Stimulated activated naive CD4-positive, alpha-beta T cell treated with Interleukin-2 at 50 U/mL for 16 hours (primary cell): ENCODE measurements at regions not wholly inside any gene's neighbourhood (a gene's known extent, or its start where the extent isn't known, plus 50 kb on each side); places are given as distances from the start of the nearest gene placed in this dataset.
"Not testable (repeated sequence)": the region's sequence is repeated elsewhere in the genome, so short reads cannot be mapped to it uniquely, and the experiment has no call there.

Source experiments
- DNase-seq: peaks from one replicate; lab custom pipeline; 2025; lab: John Stamatoyannopoulos, UW

GRCh38 chr13:50608370-50608769 lies 235.1 kb downstream of the DLEU7 start:
- no peak for DNase-seq

DNA sequence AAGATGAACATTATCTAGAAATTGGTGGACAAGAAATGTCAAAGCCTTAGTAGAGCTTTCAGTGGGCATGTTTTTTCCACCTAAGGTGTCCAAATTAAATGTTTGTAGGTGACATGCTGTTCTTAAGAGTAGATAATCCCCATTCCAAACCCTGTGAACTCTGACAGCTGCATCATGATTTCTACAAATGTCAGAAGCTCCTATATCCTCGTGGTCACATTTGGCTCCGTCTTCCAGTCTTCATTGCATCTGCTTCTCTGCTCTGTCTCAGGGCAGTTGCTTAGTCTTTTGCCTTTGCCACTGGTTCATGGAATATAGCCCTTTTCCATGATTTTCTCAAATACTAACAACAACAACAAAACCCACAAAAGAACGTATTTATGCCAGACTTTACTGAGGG lies 234.5 kb downstream of the DLEU7 start:
- DNase-seq = no peak

DNA sequence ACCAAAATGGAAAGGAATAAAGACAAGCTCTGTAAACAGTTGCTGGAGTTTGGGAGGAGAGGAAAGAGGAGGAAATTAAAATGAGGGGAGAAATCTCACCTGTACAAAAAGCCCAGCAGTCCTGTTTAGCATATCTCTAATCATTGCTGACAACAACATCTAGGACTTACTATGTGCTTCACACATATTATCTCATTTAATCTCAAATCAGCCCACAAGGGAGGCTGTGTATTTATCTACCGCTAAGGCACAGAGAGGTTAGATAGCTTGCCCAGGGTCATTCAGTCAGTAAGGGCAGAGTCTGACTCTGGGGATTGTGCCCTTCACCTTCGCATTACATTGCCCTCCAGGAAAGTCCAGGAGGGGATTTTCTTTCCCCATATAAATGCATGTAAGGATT lies 233.3 kb downstream of the DLEU7 start:
- no peak for DNase-seq

- DNase-seq = no peak
Observed at GRCh38 chr13:50611117-50611781, 232.2 kb downstream of the DLEU7 start.

DNA sequence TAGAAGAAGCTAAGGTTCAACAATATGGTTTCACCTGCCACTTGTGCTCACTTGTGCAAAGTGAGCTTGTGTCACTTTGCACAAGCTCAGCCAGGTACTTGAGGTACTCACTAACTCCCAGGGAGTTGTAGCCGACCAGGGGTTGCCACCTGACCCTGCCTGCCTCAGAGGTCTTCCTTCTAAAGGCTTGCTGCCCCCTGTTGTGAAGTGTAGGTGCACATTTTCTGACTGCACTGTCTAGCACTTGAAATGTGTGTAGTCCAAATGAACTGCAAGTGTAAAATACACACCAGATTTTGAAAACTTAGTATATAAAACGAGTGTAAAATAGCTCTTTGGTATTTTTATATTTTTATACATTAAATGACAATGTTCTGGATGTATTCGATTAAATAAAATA lies 230.8 kb downstream of the DLEU7 start:
- no peak for DNase-seq

DNA sequence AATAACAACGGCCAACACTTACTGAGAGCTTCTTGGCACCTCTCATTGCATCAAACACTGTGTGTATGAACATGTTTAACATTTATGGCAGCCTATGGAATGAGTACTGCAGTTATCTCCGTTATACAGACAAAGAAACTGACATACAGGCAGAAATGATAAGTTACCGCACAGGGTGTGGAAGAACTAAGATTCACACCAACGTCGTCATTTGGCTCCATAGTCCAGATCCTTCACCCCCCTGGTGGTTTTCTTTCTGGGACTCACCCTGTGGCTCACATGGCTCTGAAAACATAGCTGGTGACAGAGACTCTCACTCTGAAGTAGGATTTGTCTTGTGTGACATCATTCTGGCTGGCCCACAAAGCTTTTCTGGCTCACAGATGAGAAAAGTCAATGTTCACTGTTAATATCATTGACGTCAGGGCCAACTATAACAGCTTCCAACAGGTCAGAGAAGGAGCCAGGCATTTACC lies 230.1 kb downstream of the DLEU7 start:
- no peak for DNase-seq

DNA sequence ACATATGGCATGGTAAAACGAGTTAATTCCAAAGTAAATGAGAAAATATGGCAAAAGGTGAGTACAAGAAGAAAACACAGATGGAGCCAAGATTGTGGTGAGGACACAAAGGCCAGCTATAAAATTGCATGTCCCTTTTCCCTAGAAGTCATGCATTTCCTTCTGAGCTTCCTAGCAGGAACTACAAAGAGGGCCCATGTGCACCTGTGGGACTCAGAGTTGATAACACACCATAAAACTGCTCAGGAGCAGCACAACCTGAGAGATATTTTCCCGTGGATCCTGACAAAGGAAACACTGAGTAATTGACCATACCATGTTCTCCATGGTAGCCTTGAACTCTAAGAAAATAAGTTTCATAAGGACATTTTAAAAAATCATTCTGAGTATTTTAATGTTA lies 228.3 kb downstream of the DLEU7 start:
- DNase-seq = no peak

DNA sequence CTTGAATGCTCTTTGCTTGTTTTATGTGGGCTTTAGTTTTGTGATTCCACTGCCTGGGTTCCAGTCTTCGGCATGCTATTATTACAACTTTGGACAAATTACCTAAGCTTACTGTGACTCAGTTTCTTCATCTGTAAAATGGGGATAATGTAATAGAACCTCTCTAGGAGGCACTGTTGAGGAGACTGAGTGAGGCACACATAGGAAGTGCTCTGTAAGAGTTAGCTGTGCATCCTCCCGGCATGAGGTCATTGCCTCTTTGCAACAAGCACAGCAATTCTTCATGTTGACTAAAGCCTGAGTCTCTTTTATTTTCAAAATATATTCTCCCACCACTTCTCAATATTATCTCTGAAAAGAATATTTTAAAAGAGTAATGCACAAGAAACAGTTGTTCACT lies 227.4 kb downstream of the DLEU7 start:
- DNase-seq = no peak

DNA sequence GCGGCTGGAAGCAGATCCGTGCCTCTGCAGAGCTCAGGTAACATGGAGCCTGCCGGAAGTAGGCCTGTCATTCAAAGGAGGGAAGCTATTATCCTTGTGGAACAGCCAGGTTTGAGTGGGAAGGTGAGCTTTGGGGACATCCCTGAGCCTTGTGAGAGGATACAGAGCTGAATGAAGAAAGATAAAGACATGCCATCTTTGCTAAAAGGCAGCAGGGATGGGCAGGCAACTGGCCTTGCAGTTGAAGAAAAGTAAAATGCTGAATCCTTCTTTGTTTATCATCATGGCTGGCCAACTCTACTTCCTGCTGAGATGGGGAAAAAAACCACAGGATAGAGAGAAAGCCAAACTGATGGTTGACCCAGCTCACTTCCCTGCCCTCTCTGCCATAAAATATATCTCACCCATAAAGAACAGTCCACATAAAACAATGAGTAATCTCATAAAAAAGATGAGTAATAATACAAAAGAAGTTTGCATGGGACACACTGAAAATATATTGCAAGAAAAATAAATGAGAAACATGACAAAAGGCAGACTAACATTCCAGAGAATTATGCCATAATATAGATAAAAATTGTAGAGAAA lies 226.3 kb downstream of the DLEU7 start:
- no peak for DNase-seq

GRCh38 chr13:50618206-50618605 lies 225.3 kb downstream of the DLEU7 start:
- DNase-seq = no peak

GRCh38 chr13:50626101-50626547 lies 217.4 kb downstream of the DLEU7 start:
- no peak for DNase-seq

GRCh38 chr13:50627111-50627510 lies 216.4 kb downstream of the DLEU7 start:
- DNase-seq = no peak

GRCh38 chr13:50628512-50628911 lies 215.0 kb downstream of the DLEU7 start:
- DNase-seq = not testable (repeated sequence)

DNA sequence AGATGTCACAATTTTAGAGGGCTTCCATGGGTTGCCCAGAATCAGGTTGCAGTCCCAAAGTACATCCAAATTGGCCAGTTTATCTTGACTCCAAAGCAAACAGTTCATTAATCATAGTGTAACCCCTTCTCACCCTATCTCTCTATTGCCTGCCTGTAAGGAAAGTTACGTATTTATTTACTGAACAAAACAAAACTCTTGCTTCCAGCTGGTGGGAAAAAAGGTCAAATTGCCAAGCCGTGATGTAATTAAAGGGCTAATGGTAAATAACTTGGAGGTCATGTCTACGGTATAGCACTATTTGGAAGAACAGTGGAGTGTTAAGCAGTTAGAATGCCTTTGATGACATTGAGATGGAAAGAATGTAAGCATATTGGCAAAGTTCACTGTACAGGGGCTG lies 214.0 kb downstream of the DLEU7 start:
- no peak for DNase-seq

GRCh38 chr13:50629966-50630365 lies 213.5 kb downstream of the DLEU7 start:
- DNase-seq = no peak

- DNase-seq = no peak
Observed at GRCh38 chr13:50631041-50631440, 212.5 kb downstream of the DLEU7 start.

- no peak for DNase-seq
Observed at GRCh38 chr13:50634339-50634738, 209.2 kb downstream of the DLEU7 start.

DNA sequence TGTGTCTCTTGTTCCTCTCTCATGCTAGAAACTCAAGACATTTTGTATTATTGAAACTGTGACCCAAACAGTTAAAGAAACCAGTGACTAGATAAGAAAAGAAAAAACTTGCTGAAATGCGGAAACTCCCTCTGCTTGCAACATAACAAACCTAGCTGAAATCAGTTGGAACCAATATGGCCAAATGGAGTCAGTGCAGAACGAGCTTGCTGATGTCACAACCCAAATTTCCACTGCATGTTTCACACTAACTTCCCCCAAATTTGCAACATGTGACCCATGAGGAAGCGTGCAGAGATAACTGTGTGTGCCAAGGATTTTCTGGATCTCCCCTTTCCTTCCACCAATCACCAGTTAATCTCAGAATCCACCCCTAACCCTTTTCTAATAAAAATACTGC lies 208.0 kb downstream of the DLEU7 start:
- no peak for DNase-seq

GRCh38 chr13:50636007-50636704 lies 207.3 kb downstream of the DLEU7 start:
- no peak for DNase-seq

DNA sequence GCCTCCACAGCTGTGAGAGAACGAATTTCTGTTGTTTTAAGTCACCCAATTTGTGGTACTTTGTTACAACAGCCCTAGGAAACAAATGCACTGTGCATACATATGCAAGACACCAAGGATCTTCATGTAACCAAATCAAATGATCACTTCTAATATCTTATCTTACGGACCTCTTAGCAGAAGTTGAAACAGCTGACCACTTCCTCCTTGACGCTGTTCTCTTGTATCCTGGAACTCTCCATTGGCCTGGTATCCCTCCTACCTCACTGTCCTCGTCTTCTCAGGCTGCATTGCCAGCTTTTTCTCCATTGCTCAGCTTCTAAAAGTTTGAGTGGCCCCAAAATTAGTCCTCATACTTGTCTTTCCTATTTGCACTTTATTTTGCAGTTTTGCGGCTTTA lies 200.4 kb downstream of the DLEU7 start:
- no peak for DNase-seq

GRCh38 chr13:50644081-50644871 lies 199.2 kb downstream of the DLEU7 start:
- no peak for DNase-seq

DNA sequence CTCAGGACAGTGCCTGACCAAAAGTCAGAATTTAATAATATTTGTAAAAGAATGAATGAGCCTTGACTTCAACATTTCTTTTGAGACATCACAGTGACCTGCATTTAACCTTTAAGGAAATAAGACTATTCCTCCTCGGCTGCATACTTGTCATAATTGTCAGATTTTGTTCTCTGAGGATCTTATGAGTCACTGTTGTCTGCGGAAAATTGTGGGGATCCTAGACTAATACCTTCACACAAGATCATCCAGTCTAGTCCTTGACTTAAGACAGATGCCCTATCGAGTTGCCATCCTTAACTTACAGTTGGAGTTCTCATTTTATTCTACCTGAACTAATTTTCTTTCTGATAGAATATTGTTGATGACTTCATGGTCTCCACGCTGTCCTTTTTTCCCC lies 198.4 kb downstream of the DLEU7 start:
- no peak for DNase-seq

GRCh38 chr13:50646070-50646469 lies 197.4 kb downstream of the DLEU7 start:
- no peak for DNase-seq
